ENCODE measurements at regions not wholly inside any gene's neighbourhood (a gene's known extent, or its start where the extent isn't known, plus 50 kb on each side); places are given as distances from the start of the nearest gene placed in this dataset.

DNA sequence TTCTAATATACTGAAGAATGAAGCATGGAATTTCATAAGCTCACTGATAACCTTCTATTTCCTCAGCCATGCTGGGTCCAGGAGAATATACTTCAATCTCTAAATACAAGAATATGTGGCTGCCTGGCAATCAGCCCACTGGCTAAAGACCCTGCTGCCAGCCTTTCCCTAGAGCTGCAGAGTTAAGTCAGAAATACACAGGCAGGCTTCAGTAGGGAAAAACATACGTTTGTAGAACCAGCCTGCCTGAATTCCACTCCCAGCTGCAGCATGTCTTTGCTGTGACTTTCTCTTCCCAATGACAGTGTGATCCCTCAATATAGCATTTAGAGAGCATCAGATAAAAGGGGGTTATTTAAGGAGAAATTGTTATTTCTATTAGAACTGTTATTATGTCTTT is 289.1 kb downstream of the PCDH19 start:
- TF ChIP-seq, protein P1, sequence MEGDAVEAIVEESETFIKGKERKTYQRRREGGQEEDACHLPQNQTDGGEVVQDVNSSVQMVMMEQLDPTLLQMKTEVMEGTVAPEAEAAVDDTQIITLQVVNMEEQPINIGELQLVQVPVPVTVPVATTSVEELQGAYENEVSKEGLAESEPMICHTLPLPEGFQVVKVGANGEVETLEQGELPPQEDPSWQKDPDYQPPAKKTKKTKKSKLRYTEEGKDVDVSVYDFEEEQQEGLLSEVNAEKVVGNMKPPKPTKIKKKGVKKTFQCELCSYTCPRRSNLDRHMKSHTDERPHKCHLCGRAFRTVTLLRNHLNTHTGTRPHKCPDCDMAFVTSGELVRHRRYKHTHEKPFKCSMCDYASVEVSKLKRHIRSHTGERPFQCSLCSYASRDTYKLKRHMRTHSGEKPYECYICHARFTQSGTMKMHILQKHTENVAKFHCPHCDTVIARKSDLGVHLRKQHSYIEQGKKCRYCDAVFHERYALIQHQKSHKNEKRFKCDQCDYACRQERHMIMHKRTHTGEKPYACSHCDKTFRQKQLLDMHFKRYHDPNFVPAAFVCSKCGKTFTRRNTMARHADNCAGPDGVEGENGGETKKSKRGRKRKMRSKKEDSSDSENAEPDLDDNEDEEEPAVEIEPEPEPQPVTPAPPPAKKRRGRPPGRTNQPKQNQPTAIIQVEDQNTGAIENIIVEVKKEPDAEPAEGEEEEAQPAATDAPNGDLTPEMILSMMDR (IDR thresholded peaks at IDR 0.05; ENCODE audit: low read depth, low read length), result no peak
- no peak for TF ChIP-seq EZH2phosphoT487 (IDR thresholded peaks at IDR 0.05; ENCODE audit: low read depth)

Data from OCI-LY3 (cell line).